ENCODE measurements at regions not wholly inside any gene's neighbourhood (a gene's known extent, or its start where the extent isn't known, plus 50 kb on each side); places are given as distances from the start of the nearest gene placed in this dataset.

DNA sequence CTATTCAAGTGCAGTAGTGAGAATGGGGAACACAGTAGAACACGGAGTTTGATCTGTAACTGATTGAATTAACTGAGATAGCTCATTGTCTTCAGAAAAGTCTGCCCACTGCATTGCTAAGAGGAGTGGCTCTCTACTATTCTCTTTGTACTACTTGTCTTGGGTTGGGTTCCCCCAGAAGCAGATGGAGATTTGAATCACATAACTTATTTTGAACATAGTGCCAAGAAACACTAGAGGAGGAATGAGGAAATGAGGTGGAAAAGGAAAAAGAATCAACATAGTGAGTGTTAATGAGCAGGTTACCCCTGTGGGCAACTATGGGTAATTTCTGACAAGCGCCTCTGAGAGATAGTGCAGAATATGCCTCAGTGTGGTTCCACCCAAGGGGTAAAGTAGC, 362.7 kb downstream of the STIM2 start:
- Histone ChIP-seq H3K9me3 (ENCODE audit: control insufficient read depth in 5 of 5, low read length in 5 of 5) (peaks cover 0 to 2% (median 0%) of the 10 kb centered on the region in 5 donors), H3K27ac (ENCODE audit: low read depth, low read length) (no peak overlapping the region), H3K27me3 (ENCODE audit: control insufficient read depth in 5 of 5, insufficient read depth in 4 of 5, low read length in 5 of 5) (no peaks in the 10 kb centered on the region), H3K4me1 (ENCODE audit: control insufficient read depth in 5 of 5, insufficient read depth in 5 of 5, low read length in 5 of 5) (no peaks in the 10 kb centered on the region), H3K9ac (ENCODE audit: low read length in 5 of 5) (no peak overlapping the region), H3K36me3 (ENCODE audit: control insufficient read depth in 5 of 5, insufficient read depth in 5 of 5, low read length in 5 of 5) (no peaks in the 10 kb centered on the region), H3K4me3 (ENCODE audit: low read depth in 1 of 5, low read length in 5 of 5) (no peak overlapping the region)

DNA sequence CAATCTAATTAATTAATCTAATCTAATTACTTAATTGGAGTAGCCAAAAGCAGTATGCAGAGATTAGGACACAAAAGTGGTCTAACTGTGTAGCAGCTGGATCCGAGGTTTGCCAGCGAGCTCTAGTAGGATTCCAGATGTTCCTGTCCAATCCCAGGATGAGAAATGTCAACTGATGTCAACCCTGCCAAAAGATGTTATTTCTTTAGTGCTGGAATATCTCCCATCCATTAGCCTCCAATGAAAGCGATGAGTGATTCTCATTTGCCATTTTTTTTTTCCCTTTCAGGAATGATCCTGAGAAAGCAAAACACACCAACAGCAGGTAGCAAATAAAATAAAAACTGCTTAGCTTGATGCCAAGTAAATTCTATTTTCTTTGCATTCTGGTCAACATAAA, 372.9 kb downstream of the STIM2 start:
- no peaks in the 10 kb centered on the region for H3K9me3 ChIP-seq (ENCODE audit: control insufficient read depth in 5 of 5, low read length in 5 of 5)

DNA sequence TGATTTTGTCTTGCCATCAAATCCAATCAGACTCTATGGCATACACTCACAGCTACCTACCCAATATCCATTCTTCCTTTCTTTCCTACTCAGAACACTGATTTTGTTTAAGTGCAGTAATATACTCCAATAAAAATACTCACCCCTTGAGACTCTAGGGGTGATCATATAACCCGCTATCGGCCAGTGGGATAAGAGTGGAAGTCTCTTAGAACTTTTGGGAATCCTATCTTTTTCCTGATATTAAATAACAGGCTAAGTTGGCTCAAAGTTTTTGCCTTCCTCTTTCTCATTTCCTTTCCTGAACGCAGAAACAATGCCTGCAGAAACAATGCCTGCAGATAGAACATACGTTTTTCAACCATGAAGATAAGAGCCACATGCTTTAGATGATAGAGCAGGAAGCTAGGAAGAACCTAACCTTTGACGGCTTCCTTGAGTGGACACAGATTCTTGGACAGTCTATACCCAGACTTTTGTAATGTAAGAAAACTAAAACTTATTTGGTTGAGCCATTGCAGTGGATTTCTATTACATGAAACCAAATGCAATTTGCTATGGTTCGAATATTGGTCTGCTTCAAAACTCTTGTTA, 373.8 kb downstream of the STIM2 start:
- Histone ChIP-seq H3K36me3 (ENCODE audit: control insufficient read depth in 5 of 5, insufficient read depth in 5 of 5, low read length in 5 of 5) (no peaks in the 10 kb centered on the region), H3K9me3 (ENCODE audit: control insufficient read depth in 5 of 5, low read length in 5 of 5) (peaks cover 0 to 4% (median 0%) of the 10 kb centered on the region in 5 donors), H3K9ac (ENCODE audit: low read length in 5 of 5) (no peak overlapping the region), H3K27ac (ENCODE audit: low read depth, low read length) (no peak overlapping the region), H3K27me3 (ENCODE audit: control insufficient read depth in 5 of 5, insufficient read depth in 4 of 5, low read length in 5 of 5) (no peaks in the 10 kb centered on the region), H3K4me1 (ENCODE audit: control insufficient read depth in 5 of 5, insufficient read depth in 5 of 5, low read length in 5 of 5) (no peaks in the 10 kb centered on the region), H3K4me3 (ENCODE audit: low read depth in 1 of 5, low read length in 5 of 5) (no peak overlapping the region)

More for the DNA sequence above, 372.9 kb downstream of the STIM2 start:
- H3K4me1 ChIP-seq (ENCODE audit: control insufficient read depth in 5 of 5, insufficient read depth in 5 of 5, low read length in 5 of 5), result no peaks in the 10 kb centered on the region
- no peak overlapping the region for H3K9ac ChIP-seq (ENCODE audit: low read length in 5 of 5)
- H3K4me3 ChIP-seq (ENCODE audit: low read depth in 1 of 5, low read length in 5 of 5), result no peak overlapping the region
- H3K36me3 ChIP-seq (ENCODE audit: control insufficient read depth in 5 of 5, insufficient read depth in 5 of 5, low read length in 5 of 5), result no peaks in the 10 kb centered on the region
- no peak overlapping the region for H3K27ac ChIP-seq (ENCODE audit: low read depth, low read length)
- H3K27me3 ChIP-seq (ENCODE audit: control insufficient read depth in 5 of 5, insufficient read depth in 4 of 5, low read length in 5 of 5), result no peaks in the 10 kb centered on the region

DNA sequence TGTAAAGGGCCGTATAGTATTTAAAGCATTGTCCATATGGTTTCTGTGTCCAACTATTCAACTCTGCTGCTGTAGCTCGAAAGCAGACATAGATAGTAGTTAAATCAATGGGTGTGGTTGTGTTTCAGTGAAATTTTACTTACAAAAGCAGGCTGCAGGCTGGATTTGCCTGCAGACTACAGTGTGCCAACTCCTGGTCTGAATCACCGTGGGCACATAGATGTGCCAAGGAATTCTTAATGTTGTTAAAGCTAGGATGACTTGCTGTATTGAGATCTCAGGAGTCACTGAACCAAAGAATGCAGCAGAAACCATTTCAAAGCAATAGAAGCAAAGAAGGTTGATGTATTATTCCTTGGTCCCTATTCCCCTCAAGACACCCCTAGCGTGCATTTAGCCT, 379.0 kb downstream of the STIM2 start:
- Histone ChIP-seq H3K27ac (ENCODE audit: low read depth, low read length) (no peak overlapping the region), H3K36me3 (ENCODE audit: control insufficient read depth in 5 of 5, insufficient read depth in 5 of 5, low read length in 5 of 5) (no peaks in the 10 kb centered on the region), H3K9me3 (ENCODE audit: control insufficient read depth in 5 of 5, low read length in 5 of 5) (peaks cover 0 to 5% (median 3%) of the 10 kb centered on the region in 5 donors), H3K27me3 (ENCODE audit: control insufficient read depth in 5 of 5, insufficient read depth in 4 of 5, low read length in 5 of 5) (no peaks in the 10 kb centered on the region), H3K4me3 (ENCODE audit: low read depth in 1 of 5, low read length in 5 of 5) (no peak overlapping the region), H3K4me1 (ENCODE audit: control insufficient read depth in 5 of 5, insufficient read depth in 5 of 5, low read length in 5 of 5) (no peaks in the 10 kb centered on the region), H3K9ac (ENCODE audit: low read length in 5 of 5) (no peak overlapping the region)

DNA sequence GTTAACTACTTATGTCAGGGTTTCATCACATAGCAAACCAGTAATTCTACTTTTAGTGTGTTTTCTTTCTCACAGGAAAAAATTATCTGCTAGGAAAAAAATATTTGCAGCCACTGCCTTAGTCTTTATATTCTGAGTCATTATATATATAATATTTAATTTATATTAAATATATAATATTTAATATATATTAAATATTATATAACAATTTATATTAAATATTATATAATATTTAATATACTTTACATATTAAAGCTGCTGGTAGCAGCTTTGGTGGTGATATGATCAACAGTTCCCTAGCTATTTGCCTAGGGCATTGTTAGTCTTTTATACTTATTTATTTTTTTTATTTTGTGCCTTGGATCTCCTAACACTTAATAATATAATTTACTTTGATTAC, 381.6 kb downstream of the STIM2 start:
- no peak overlapping the region for H3K9ac ChIP-seq (ENCODE audit: low read length in 5 of 5)
- H3K36me3 ChIP-seq (ENCODE audit: control insufficient read depth in 5 of 5, insufficient read depth in 5 of 5, low read length in 5 of 5), result no peaks in the 10 kb centered on the region
- H3K27me3 ChIP-seq (ENCODE audit: control insufficient read depth in 5 of 5, insufficient read depth in 4 of 5, low read length in 5 of 5), result no peaks in the 10 kb centered on the region
- peaks cover 0 to 5% (median 3%) of the 10 kb centered on the region in 5 donors for H3K9me3 ChIP-seq (ENCODE audit: control insufficient read depth in 5 of 5, low read length in 5 of 5)
- no peak overlapping the region for H3K27ac ChIP-seq (ENCODE audit: low read depth, low read length)
- no peaks in the 10 kb centered on the region for H3K4me1 ChIP-seq (ENCODE audit: control insufficient read depth in 5 of 5, insufficient read depth in 5 of 5, low read length in 5 of 5)
- no peak overlapping the region for H3K4me3 ChIP-seq (ENCODE audit: low read depth in 1 of 5, low read length in 5 of 5)

DNA sequence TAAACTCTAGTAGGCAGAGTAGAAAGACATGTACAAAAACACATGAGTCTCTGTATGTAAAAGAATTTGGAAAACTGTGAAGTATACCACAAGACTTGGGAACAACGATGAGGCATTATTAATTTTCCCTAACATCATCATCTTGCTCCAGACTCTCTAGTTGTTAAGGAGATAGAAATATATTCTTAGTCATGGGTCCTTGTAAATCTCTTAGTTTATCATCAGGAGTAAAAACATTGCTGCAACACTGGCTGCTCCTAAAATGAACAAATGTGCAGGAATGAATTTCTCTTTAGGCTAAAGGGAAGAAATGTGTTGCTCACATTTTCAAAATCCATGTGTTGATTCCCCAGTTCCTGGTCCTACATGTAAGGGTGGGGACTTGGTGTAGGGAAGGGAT, 384.6 kb downstream of the STIM2 start:
- no peaks in the 10 kb centered on the region for H3K27me3 ChIP-seq (ENCODE audit: control insufficient read depth in 5 of 5, insufficient read depth in 4 of 5, low read length in 5 of 5)

DNA sequence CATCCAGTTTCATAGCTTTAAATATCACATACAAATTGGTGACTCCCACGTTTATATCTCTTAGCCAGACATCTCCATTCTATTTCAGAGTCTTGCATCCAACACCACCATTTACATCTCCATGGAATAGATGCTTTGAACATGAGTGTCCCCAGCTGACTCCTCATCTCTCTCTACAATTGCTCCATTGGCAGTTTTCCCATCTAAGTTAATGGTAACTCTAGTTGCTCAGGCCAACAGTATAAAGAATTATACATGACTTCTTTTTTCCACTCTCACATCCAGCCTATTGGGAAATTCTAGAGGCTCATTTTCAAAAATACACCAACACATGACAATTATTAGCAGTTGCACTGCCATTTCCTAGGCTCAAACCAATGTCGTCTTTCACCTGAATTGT, 388.2 kb downstream of the STIM2 start:
- no peak overlapping the region for H3K4me3 ChIP-seq (ENCODE audit: low read depth in 1 of 5, low read length in 5 of 5)
- no peaks in the 10 kb centered on the region for H3K27me3 ChIP-seq (ENCODE audit: control insufficient read depth in 5 of 5, insufficient read depth in 4 of 5, low read length in 5 of 5)
- H3K36me3 ChIP-seq (ENCODE audit: control insufficient read depth in 5 of 5, insufficient read depth in 5 of 5, low read length in 5 of 5), result no peaks in the 10 kb centered on the region
- H3K27ac ChIP-seq (ENCODE audit: low read depth, low read length), result no peak overlapping the region
- no peaks in the 10 kb centered on the region for H3K4me1 ChIP-seq (ENCODE audit: control insufficient read depth in 5 of 5, insufficient read depth in 5 of 5, low read length in 5 of 5)
- no peak overlapping the region for H3K9ac ChIP-seq (ENCODE audit: low read length in 5 of 5)
- H3K9me3 ChIP-seq (ENCODE audit: control insufficient read depth in 5 of 5, low read length in 5 of 5), result peaks cover 0 to 4% (median 0%) of the 10 kb centered on the region in 5 donors

More for the DNA sequence above, 384.6 kb downstream of the STIM2 start:
- Histone ChIP-seq H3K4me1 (ENCODE audit: control insufficient read depth in 5 of 5, insufficient read depth in 5 of 5, low read length in 5 of 5) (no peaks in the 10 kb centered on the region), H3K36me3 (ENCODE audit: control insufficient read depth in 5 of 5, insufficient read depth in 5 of 5, low read length in 5 of 5) (no peaks in the 10 kb centered on the region), H3K27ac (ENCODE audit: low read depth, low read length) (no peak overlapping the region), H3K4me3 (ENCODE audit: low read depth in 1 of 5, low read length in 5 of 5) (no peak overlapping the region), H3K9me3 (ENCODE audit: control insufficient read depth in 5 of 5, low read length in 5 of 5) (no peaks in the 10 kb centered on the region), H3K9ac (ENCODE audit: low read length in 5 of 5) (no peak overlapping the region)

DNA sequence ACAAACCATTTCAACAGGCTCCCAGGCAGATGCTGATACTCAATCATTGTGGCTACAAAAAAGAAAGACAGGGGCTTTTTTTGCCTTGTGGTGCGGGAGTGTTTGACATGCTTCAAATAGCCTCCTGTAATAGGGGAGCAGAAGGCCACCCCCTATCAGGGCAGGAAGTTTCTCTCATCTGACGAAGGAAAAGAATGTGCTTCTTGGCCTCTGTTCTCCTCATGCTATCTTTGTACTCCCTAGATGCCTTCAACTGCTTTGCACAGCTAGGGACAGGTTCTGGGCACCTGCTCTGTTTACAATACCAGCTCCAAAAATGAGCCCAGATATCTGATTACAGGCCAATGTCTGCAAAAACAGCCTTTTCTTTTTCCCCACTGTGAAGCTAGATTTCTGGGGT, 391.1 kb downstream of the STIM2 start:
- Histone ChIP-seq H3K9ac (ENCODE audit: low read length in 5 of 5) (no peak overlapping the region), H3K36me3 (ENCODE audit: control insufficient read depth in 5 of 5, insufficient read depth in 5 of 5, low read length in 5 of 5) (no peaks in the 10 kb centered on the region), H3K4me3 (ENCODE audit: low read depth in 1 of 5, low read length in 5 of 5) (no peak overlapping the region), H3K27me3 (ENCODE audit: control insufficient read depth in 5 of 5, insufficient read depth in 4 of 5, low read length in 5 of 5) (no peaks in the 10 kb centered on the region), H3K9me3 (ENCODE audit: control insufficient read depth in 5 of 5, low read length in 5 of 5) (peaks cover 0 to 4% (median 0%) of the 10 kb centered on the region in 5 donors), H3K4me1 (ENCODE audit: control insufficient read depth in 5 of 5, insufficient read depth in 5 of 5, low read length in 5 of 5) (no peaks in the 10 kb centered on the region), H3K27ac (ENCODE audit: low read depth, low read length) (no peak overlapping the region)

DNA sequence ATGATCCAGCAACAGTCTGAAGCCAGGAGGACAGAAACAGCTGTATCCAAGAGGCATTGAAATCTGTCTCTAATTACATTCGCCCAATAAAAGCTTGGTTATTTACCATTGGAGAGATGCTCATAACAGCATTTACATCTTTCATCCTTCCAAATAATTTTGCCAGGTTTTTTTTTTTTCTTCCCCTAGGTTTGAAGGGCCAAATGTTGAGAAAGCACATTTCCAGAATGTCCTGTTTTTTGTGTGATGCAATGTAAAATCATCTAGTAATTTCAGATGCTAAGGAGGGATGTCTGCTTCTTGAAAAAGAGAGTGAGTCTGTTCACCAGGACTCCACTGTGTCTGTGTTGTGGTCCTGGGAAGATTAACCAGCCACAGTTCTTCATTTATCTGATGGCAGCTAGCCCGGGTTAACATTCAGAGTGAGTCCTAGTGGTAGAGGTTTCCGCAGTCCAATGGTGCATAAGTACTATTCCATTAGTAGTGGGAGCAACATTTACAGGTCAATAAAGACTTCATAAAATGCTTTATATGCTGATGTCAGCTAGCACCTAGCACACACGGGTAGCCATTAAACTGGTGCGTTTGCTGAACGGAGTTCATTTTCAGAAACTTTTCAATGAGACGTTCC, 406.8 kb downstream of the STIM2 start:
- Histone ChIP-seq H3K4me1 (ENCODE audit: control insufficient read depth in 5 of 5, insufficient read depth in 5 of 5, low read length in 5 of 5) (no peaks in the 10 kb centered on the region), H3K9ac (ENCODE audit: low read length in 5 of 5) (no peak overlapping the region), H3K27ac (ENCODE audit: low read depth, low read length) (no peak overlapping the region), H3K27me3 (ENCODE audit: control insufficient read depth in 5 of 5, insufficient read depth in 4 of 5, low read length in 5 of 5) (no peaks in the 10 kb centered on the region), H3K4me3 (ENCODE audit: low read depth in 1 of 5, low read length in 5 of 5) (no peak overlapping the region), H3K36me3 (ENCODE audit: control insufficient read depth in 5 of 5, insufficient read depth in 5 of 5, low read length in 5 of 5) (no peaks in the 10 kb centered on the region), H3K9me3 (ENCODE audit: control insufficient read depth in 5 of 5, low read length in 5 of 5) (no peaks in the 10 kb centered on the region)

DNA sequence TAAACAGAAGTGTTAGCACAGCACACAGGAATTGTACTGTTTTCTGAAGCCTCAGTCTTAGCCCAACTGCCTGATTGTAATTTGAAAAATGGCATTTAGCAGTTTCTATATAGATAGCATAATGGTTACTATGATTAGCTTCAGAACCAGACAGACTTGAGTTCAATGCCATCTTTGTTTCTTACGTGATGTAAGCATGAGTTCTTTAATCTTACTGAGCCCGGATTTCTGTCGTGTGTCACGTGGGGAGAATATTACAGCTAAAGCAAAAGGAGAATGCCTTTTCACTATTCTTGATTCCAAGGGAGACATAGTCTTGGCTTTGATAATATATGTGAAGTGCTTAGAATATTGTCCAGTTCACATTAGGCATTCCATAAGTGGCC, 407.3 kb downstream of the STIM2 start:
- Histone ChIP-seq H3K27ac (ENCODE audit: low read depth, low read length) (no peak overlapping the region), H3K4me3 (ENCODE audit: low read depth in 1 of 5, low read length in 5 of 5) (no peak overlapping the region), H3K27me3 (ENCODE audit: control insufficient read depth in 5 of 5, insufficient read depth in 4 of 5, low read length in 5 of 5) (no peaks in the 10 kb centered on the region), H3K36me3 (ENCODE audit: control insufficient read depth in 5 of 5, insufficient read depth in 5 of 5, low read length in 5 of 5) (no peaks in the 10 kb centered on the region), H3K9ac (ENCODE audit: low read length in 5 of 5) (no peak overlapping the region), H3K9me3 (ENCODE audit: control insufficient read depth in 5 of 5, low read length in 5 of 5) (no peaks in the 10 kb centered on the region), H3K4me1 (ENCODE audit: control insufficient read depth in 5 of 5, insufficient read depth in 5 of 5, low read length in 5 of 5) (no peaks in the 10 kb centered on the region)
